ENCODE measurements at regions not wholly inside any gene's neighbourhood (a gene's known extent, or its start where the extent isn't known, plus 50 kb on each side); places are given as distances from the start of the nearest gene placed in this dataset.

- no peak for DNase-seq (ENCODE audit: low read depth in 2 of 2)
These were observed 294.7 kb upstream of the SLC30A5 start for GRCh38 chr5:68798877-68799843.

- DNase-seq (ENCODE audit: low read depth in 2 of 2): no peak
These were observed 291.4 kb upstream of the SLC30A5 start for GRCh38 chr5:68802430-68802829.

- no peak for DNase-seq (ENCODE audit: low read depth in 2 of 2)
These were observed 289.9 kb upstream of the SLC30A5 start for GRCh38 chr5:68803881-68804319.

GRCh38 chr5:68804343-68804742 is 289.5 kb upstream of the SLC30A5 start:
- DNase-seq (ENCODE audit: low read depth in 2 of 2): no peak

GRCh38 chr5:68805444-68805843 is 288.4 kb upstream of the SLC30A5 start:
- DNase-seq (ENCODE audit: low read depth in 2 of 2): no peak

GRCh38 chr5:68817632-68818031 is 276.2 kb upstream of the SLC30A5 start:
- DNase-seq (ENCODE audit: low read depth in 2 of 2): no peak

- DNase-seq (ENCODE audit: low read depth in 2 of 2): no peak
These were observed 275.6 kb upstream of the SLC30A5 start for GRCh38 chr5:68818057-68818695.

- DNase-seq (ENCODE audit: low read depth in 2 of 2): no peak
These were observed 274.9 kb upstream of the SLC30A5 start for GRCh38 chr5:68818870-68819269.

GRCh38 chr5:68821056-68821455 is 272.8 kb upstream of the SLC30A5 start:
- DNase-seq (ENCODE audit: low read depth in 2 of 2): no peak

- DNase-seq (ENCODE audit: low read depth in 2 of 2): no peak
These were observed 271.0 kb upstream of the SLC30A5 start for GRCh38 chr5:68822796-68823195.

GRCh38 chr5:68823301-68823700 is 270.5 kb upstream of the SLC30A5 start:
- DNase-seq (ENCODE audit: low read depth in 2 of 2): no peak

GRCh38 chr5:68830377-68830898 is 263.4 kb upstream of the SLC30A5 start:
- DNase-seq (ENCODE audit: low read depth in 2 of 2): no peak

GRCh38 chr5:68834491-68834981 is 259.3 kb upstream of the SLC30A5 start:
- DNase-seq (ENCODE audit: low read depth in 2 of 2): no peak

GRCh38 chr5:68838157-68838718 is 255.6 kb upstream of the SLC30A5 start:
- DNase-seq (ENCODE audit: low read depth in 2 of 2): no peak

- no peak for DNase-seq (ENCODE audit: low read depth in 2 of 2)
These were observed 254.7 kb upstream of the SLC30A5 start for GRCh38 chr5:68839019-68839552.

- no peak for DNase-seq (ENCODE audit: low read depth in 2 of 2)
These were observed 250.0 kb upstream of the SLC30A5 start for GRCh38 chr5:68843624-68844364.

GRCh38 chr5:68845131-68845530 is 248.7 kb upstream of the SLC30A5 start:
- DNase-seq (ENCODE audit: low read depth in 2 of 2): no peak

- no peak for DNase-seq (ENCODE audit: low read depth in 2 of 2)
These were observed 247.0 kb upstream of the SLC30A5 start for GRCh38 chr5:68846828-68847227.

- DNase-seq (ENCODE audit: low read depth in 2 of 2): no peak
These were observed 245.7 kb upstream of the SLC30A5 start for GRCh38 chr5:68848091-68848490.

- no peak for DNase-seq (ENCODE audit: low read depth in 2 of 2)
These were observed 244.7 kb upstream of the SLC30A5 start for GRCh38 chr5:68849103-68849502.

GRCh38 chr5:68849906-68850305 is 243.9 kb upstream of the SLC30A5 start:
- no peak for DNase-seq (ENCODE audit: low read depth in 2 of 2)

Measured in activated CD8-positive, alpha-beta memory T cell treated with anti-CD3 and anti-CD28 coated beads for 4 hours (primary cell).